Neural progenitor cell (in vitro differentiated cells): ENCODE measurements at regions not wholly inside any gene's neighbourhood (a gene's known extent, or its start where the extent isn't known, plus 50 kb on each side); places are given as distances from the start of the nearest gene placed in this dataset.

Source experiments
- CTCF ChIP-seq: fragments of 200-600 bp; sonication (generic); IDR thresholded peaks from 2 replicates; pipeline ENCODE4 v1.5.1; 2017; ENCODE audit warnings: antibody characterized with exemption, mild to moderate bottlenecking
- EZH2phosphoT487 ChIP-seq: fragments of 200-600 bp; sonication (generic); IDR thresholded peaks from 2 replicates; pipeline ENCODE4 v1.6.1; 2017; ENCODE audit warnings: antibody characterized with exemption

GRCh38 chr3:80533553-80533952 lies 765.8 kb upstream of the ROBO1 start:
- no peak for TF ChIP-seq CTCF
- TF ChIP-seq EZH2phosphoT487 = no peak
